SK-N-SH treated with all-trans-retinoic acid at 6 μM for 48 hours (cell line): ENCODE measurements at regions not wholly inside any gene's neighbourhood (a gene's known extent, or its start where the extent isn't known, plus 50 kb on each side); places are given as distances from the start of the nearest gene placed in this dataset.

ENCODE experiments used
- ATAC-seq: fragments of 200-7000 bp; cut with Tn5 transposase; 3 replicates; pipeline ENCODE4 v1.9.1; 2020; ENCODE audit warnings: mild to moderate bottlenecking, moderate library complexity
- ARNTL ChIP-seq: fragments of 450-650 bp; formaldehyde crosslinking; IDR thresholded peaks from 2 replicates; pipeline ENCODE4 v1.5.0; 2020; ENCODE audit warnings: low read depth, mild to moderate bottlenecking, moderate library complexity, borderline replicate concordance
- BACH2 ChIP-seq: fragments of 250-450 bp; sonication (Bioruptor Pico); IDR thresholded peaks from 2 replicates; pipeline ENCODE4 v1.9.0; 2021; ENCODE audit warnings: mild to moderate bottlenecking, borderline replicate concordance
- CSDC2 ChIP-seq: fragments of 250-450 bp; sonication (Bioruptor Pico); IDR thresholded peaks from 2 replicates; pipeline ENCODE4 v1.5.0; 2020; ENCODE audit warnings: mild to moderate bottlenecking, moderate library complexity
- ESRRG ChIP-seq: fragments of 250-450 bp; sonication (Bioruptor Pico); IDR thresholded peaks from 2 replicates; pipeline ENCODE4 v1.6.1; 2021; ENCODE audit warnings: mild to moderate bottlenecking
- GLIS3 ChIP-seq: fragments of 250-450 bp; sonication (Bioruptor Pico); IDR thresholded peaks from 2 replicates; pipeline ENCODE4 v1.5.0; 2020; ENCODE audit warnings: mild to moderate bottlenecking, moderate library complexity
- ISL1 ChIP-seq: fragments of 250-450 bp; sonication (Bioruptor Pico); IDR thresholded peaks from 2 replicates; pipeline ENCODE4 v2.1.2; 2022; ENCODE audit warnings: mild to moderate bottlenecking, moderate library complexity
- OSR1 ChIP-seq: fragments of 250-450 bp; sonication (Bioruptor Pico); IDR thresholded peaks from 2 replicates; pipeline ENCODE4 v1.8.0; 2022; ENCODE audit warnings: moderate library complexity, mild to moderate bottlenecking, inconsistent platforms
- PATZ1 ChIP-seq: fragments of 250-450 bp; sonication (Bioruptor Pico); IDR thresholded peaks from 2 replicates; pipeline ENCODE4 v1.8.0; 2020; ENCODE audit warnings: mild to moderate bottlenecking, moderate library complexity, borderline replicate concordance
- PPARA ChIP-seq: fragments of 250-450 bp; sonication (Bioruptor Pico); IDR thresholded peaks from 2 replicates; pipeline ENCODE4 v1.5.0; 2020; ENCODE audit warnings: mild to moderate bottlenecking, borderline replicate concordance
- RARB ChIP-seq: fragments of 250-450 bp; sonication (Bioruptor Pico); IDR thresholded peaks from 2 replicates; pipeline ENCODE4 v1.8.0; 2021; ENCODE audit warnings: mild to moderate bottlenecking, moderate library complexity
- SNAI2 ChIP-seq: fragments of 250-450 bp; sonication (Bioruptor Pico); IDR thresholded peaks from 2 replicates; pipeline ENCODE4 v1.5.0; 2020; ENCODE audit warnings: mild to moderate bottlenecking, moderate library complexity
- TCF4 ChIP-seq: fragments of 250-450 bp; sonication (Bioruptor Pico); IDR thresholded peaks from 2 replicates; pipeline ENCODE4 v1.8.0; 2021; ENCODE audit warnings: mild to moderate bottlenecking, moderate library complexity, borderline replicate concordance
- TOX ChIP-seq: fragments of 250-450 bp; sonication (Bioruptor Pico); IDR thresholded peaks from 2 replicates; pipeline ENCODE4 v1.8.0; 2021; ENCODE audit warnings: mild to moderate bottlenecking, moderate library complexity, borderline replicate concordance
- ZC3H10 ChIP-seq: fragments of 250-450 bp; sonication (Bioruptor Pico); IDR thresholded peaks from 2 replicates; pipeline ENCODE4 v1.5.1; 2021; ENCODE audit warnings: mild to moderate bottlenecking, moderate library complexity
- ZFP3 ChIP-seq: fragments of 250-450 bp; sonication (Bioruptor Pico); IDR thresholded peaks from 2 replicates; pipeline ENCODE4 v1.5.0; 2020; ENCODE audit warnings: mild to moderate bottlenecking, moderate library complexity
- ZFP30 ChIP-seq: fragments of 450-650 bp; formaldehyde crosslinking; IDR thresholded peaks from 2 replicates; pipeline ENCODE4 v1.5.0; 2022; ENCODE audit warnings: mild to moderate bottlenecking, moderate library complexity
- ZNF565 ChIP-seq: fragments of 450-650 bp; formaldehyde crosslinking; conservative IDR thresholded peaks from 2 replicates; pipeline ENCODE4 v1.5.0; 2020; ENCODE audit warnings: low read depth, mild to moderate bottlenecking, moderate library complexity
- ZNF70 ChIP-seq: fragments of 450-650 bp; formaldehyde crosslinking; IDR thresholded peaks from 2 replicates; pipeline ENCODE4 v1.5.0; 2020; ENCODE audit warnings: mild to moderate bottlenecking, moderate library complexity
- ZNF8 ChIP-seq: fragments of 450-650 bp; formaldehyde crosslinking; IDR thresholded peaks from 2 replicates; pipeline ENCODE4 v1.5.0; 2020; ENCODE audit warnings: mild to moderate bottlenecking, moderate library complexity
- TF ChIP-seq, protein P1 (sequence below): fragments of 250-450 bp; sonication (Bioruptor Pico); IDR thresholded peaks from 2 replicates; pipeline ENCODE4 v1.5.1; 2021; ENCODE audit warnings: mild to moderate bottlenecking, moderate library complexity
- TF ChIP-seq, protein P2 (sequence below): fragments of 250-450 bp; sonication (Bioruptor Pico); IDR thresholded peaks from 2 replicates; pipeline ENCODE4 v1.8.0; 2021; ENCODE audit warnings: low read depth, mild to moderate bottlenecking, moderate library complexity, borderline replicate concordance
- TF ChIP-seq, protein P3 (sequence below): fragments of 250-450 bp; sonication (Bioruptor Pico); IDR thresholded peaks from 2 replicates; pipeline ENCODE4 v1.5.0; 2020; ENCODE audit warnings: mild to moderate bottlenecking, moderate library complexity

DNA sequence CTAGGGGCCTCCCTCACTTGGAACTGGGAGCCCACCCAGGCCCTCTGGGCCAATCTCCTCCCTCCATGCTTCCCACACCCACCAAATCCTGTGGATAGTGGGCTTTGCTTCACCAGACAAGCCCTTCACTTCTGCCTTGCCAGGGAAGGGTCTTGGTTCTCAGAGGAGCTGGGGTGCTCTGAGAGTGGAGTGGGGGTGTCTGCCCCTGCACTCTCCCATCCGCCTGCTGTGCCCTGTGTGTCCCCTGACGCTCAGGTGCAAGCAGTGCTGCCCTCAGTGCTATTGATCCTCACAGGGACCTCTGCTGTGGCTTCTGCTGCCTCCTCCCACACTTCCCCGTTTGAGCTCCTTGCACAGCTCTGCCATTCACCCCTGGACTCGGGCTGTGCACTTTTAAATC lies 117.3 kb upstream of the NKX1-1 start:
- no peak for ATAC-seq
- no peak for TF ChIP-seq ZFP30
- no peak for TF ChIP-seq ISL1 (CRISPR knock-in tag)
- TF ChIP-seq TOX (CRISPR knock-in tag): no peak
- TF ChIP-seq GLIS3: no peak
- TF ChIP-seq TCF4: no peak
- no peak for TF ChIP-seq SNAI2 (CRISPR knock-in tag)
- no peak for TF ChIP-seq ARNTL (CRISPR knock-in tag)
- no peak for TF ChIP-seq ZNF8 (CRISPR knock-in tag)
- TF ChIP-seq ZC3H10 (CRISPR knock-in tag): no peak
- TF ChIP-seq ESRRG (CRISPR knock-in tag): no peak
- TF ChIP-seq ZFP3 (CRISPR knock-in tag): no peak
- no peak for TF ChIP-seq PPARA (CRISPR knock-in tag)
- TF ChIP-seq PATZ1 (CRISPR knock-in tag): no peak
- TF ChIP-seq OSR1 (CRISPR knock-in tag): no peak
- TF ChIP-seq, protein P1, sequence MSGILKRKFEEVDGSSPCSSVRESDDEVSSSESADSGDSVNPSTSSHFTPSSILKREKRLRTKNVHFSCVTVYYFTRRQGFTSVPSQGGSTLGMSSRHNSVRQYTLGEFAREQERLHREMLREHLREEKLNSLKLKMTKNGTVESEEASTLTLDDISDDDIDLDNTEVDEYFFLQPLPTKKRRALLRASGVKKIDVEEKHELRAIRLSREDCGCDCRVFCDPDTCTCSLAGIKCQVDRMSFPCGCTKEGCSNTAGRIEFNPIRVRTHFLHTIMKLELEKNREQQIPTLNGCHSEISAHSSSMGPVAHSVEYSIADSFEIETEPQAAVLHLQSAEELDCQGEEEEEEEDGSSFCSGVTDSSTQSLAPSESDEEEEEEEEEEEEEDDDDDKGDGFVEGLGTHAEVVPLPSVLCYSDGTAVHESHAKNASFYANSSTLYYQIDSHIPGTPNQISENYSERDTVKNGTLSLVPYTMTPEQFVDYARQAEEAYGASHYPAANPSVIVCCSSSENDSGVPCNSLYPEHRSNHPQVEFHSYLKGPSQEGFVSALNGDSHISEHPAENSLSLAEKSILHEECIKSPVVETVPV (CRISPR knock-in tag): no peak
- TF ChIP-seq, protein P2, sequence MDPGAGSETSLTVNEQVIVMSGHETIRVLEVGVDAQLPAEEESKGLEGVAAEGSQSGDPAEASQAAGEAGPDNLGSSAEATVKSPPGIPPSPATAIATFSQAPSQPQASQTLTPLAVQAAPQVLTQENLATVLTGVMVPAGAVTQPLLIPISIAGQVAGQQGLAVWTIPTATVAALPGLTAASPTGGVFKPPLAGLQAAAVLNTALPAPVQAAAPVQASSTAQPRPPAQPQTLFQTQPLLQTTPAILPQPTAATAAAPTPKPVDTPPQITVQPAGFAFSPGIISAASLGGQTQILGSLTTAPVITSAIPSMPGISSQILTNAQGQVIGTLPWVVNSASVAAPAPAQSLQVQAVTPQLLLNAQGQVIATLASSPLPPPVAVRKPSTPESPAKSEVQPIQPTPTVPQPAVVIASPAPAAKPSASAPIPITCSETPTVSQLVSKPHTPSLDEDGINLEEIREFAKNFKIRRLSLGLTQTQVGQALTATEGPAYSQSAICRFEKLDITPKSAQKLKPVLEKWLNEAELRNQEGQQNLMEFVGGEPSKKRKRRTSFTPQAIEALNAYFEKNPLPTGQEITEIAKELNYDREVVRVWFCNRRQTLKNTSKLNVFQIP: no peak
- TF ChIP-seq, protein P3, sequence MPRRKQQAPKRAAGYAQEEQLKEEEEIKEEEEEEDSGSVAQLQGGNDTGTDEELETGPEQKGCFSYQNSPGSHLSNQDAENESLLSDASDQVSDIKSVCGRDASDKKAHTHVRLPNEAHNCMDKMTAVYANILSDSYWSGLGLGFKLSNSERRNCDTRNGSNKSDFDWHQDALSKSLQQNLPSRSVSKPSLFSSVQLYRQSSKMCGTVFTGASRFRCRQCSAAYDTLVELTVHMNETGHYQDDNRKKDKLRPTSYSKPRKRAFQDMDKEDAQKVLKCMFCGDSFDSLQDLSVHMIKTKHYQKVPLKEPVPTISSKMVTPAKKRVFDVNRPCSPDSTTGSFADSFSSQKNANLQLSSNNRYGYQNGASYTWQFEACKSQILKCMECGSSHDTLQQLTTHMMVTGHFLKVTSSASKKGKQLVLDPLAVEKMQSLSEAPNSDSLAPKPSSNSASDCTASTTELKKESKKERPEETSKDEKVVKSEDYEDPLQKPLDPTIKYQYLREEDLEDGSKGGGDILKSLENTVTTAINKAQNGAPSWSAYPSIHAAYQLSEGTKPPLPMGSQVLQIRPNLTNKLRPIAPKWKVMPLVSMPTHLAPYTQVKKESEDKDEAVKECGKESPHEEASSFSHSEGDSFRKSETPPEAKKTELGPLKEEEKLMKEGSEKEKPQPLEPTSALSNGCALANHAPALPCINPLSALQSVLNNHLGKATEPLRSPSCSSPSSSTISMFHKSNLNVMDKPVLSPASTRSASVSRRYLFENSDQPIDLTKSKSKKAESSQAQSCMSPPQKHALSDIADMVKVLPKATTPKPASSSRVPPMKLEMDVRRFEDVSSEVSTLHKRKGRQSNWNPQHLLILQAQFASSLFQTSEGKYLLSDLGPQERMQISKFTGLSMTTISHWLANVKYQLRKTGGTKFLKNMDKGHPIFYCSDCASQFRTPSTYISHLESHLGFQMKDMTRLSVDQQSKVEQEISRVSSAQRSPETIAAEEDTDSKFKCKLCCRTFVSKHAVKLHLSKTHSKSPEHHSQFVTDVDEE (CRISPR knock-in tag): no peak
- no peak for TF ChIP-seq RARB (CRISPR knock-in tag)

DNA sequence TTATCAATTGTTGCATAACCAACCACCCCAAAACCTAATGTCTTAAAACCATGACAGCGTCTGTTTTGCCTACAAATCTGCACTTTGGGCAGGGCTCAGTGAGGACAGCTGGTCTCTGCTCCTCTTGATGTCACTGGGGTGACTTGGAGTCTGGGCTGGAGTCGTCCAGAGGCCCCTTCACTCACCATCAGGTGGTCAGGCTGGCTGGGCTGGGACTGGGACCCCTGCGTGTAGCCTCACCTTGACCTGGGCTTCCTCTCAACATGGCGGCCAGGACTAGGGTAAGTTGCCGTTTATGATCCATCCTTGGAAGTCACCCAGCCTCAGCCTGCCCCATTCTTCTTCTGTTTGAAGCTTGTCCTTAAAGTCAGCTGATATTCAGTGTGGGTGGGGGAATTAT lies 116.8 kb upstream of the NKX1-1 start:
- ATAC-seq: no peak

More for the DNA sequence above, 116.8 kb upstream of the NKX1-1 start:
- TF ChIP-seq PATZ1 (CRISPR knock-in tag) (no peak), BACH2 (no peak), ZFP30 (no peak), ZNF70 (CRISPR knock-in tag) (no peak), ZNF565 (CRISPR knock-in tag) (no peak), ARNTL (CRISPR knock-in tag) (no peak), TCF4 (no peak), ESRRG (CRISPR knock-in tag) (no peak), ISL1 (CRISPR knock-in tag) (no peak), CSDC2 (CRISPR knock-in tag) (no peak)
- TF ChIP-seq, all 23 proteins: peak for 0
